ENCODE measurements at regions not wholly inside any gene's neighbourhood (a gene's known extent, or its start where the extent isn't known, plus 50 kb on each side); places are given as distances from the start of the nearest gene placed in this dataset.
A peak's percentile ranks its signal among the peaks of the same experiment; 100 is the strongest.

DNA sequence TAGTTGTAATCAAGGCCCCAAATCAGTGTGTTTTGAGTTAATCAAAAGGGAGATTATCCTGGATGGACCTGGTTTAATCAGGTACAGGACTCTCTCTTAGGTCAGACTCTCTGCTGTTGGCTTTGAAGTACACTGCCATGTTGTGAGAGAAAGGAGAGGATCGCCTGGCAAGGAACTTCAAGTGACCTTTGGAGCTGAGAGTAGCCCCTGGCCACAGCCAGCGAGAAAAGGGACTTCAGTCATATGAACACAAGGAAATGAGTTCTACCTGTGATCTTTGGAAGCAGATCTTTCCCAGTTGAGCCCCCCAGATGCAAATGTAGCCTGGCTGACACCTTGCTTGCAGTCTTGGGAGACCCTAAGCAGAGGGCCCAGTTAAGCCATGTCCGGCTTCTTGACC is 68.3 kb upstream of the CPM start:
- no peak overlapping the region for H3K27ac ChIP-seq
- H3K36me3 ChIP-seq, result no peaks in the 10 kb centered on the region
- peaks cover 0 to under 1% of the 10 kb centered on the region in 2 donors for H3K4me1 ChIP-seq
- TF ChIP-seq, protein P1, sequence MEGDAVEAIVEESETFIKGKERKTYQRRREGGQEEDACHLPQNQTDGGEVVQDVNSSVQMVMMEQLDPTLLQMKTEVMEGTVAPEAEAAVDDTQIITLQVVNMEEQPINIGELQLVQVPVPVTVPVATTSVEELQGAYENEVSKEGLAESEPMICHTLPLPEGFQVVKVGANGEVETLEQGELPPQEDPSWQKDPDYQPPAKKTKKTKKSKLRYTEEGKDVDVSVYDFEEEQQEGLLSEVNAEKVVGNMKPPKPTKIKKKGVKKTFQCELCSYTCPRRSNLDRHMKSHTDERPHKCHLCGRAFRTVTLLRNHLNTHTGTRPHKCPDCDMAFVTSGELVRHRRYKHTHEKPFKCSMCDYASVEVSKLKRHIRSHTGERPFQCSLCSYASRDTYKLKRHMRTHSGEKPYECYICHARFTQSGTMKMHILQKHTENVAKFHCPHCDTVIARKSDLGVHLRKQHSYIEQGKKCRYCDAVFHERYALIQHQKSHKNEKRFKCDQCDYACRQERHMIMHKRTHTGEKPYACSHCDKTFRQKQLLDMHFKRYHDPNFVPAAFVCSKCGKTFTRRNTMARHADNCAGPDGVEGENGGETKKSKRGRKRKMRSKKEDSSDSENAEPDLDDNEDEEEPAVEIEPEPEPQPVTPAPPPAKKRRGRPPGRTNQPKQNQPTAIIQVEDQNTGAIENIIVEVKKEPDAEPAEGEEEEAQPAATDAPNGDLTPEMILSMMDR (IDR thresholded peaks at IDR 0.05), result no peak
- intact Hi-C loops (cut with DNase I), result no loop called here
- H3K9me3 ChIP-seq, result peaks cover 0 to 8% of the 10 kb centered on the region in 2 donors
- ATAC-seq, result no peak
- no peaks in the 10 kb centered on the region for H3K27me3 ChIP-seq
- no peak overlapping the region for H3K4me3 ChIP-seq
- no peak for DNase-seq

DNA sequence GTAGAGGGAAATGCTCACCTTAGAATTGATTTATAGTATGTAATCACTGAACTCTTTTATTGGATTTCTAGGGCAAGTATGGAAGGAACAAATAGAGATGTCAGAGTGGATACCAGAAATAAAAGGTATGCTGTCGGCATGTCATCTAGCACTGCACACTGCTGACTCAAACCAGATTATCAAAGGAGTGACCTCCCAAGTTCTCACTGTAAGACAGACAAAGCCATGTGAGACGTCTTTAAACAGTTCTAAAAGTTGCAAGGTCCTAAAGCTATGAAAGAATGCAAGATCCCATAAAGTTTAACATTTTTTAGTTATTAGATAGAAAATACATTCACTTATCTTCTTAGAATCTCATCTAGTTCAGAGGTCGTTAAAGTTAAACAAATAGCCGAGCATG is 70.0 kb upstream of the CPM start:
- peaks cover 0 to 8% of the 10 kb centered on the region in 2 donors for H3K9me3 ChIP-seq
- no peak overlapping the region for H3K4me3 ChIP-seq
- ATAC-seq (no peak), DNase-seq (no peak)
- H3K4me1 ChIP-seq, result peaks cover 9 to 16% of the 10 kb centered on the region in 2 donors
- TF ChIP-seq, protein P1 (IDR thresholded peaks at IDR 0.05), result no peak
- intact Hi-C loops (cut with DNase I), result no loop called here
- H3K27me3 ChIP-seq, result no peaks in the 10 kb centered on the region
- no peaks in the 10 kb centered on the region for H3K36me3 ChIP-seq
- H3K27ac ChIP-seq, result no peak overlapping the region

DNA sequence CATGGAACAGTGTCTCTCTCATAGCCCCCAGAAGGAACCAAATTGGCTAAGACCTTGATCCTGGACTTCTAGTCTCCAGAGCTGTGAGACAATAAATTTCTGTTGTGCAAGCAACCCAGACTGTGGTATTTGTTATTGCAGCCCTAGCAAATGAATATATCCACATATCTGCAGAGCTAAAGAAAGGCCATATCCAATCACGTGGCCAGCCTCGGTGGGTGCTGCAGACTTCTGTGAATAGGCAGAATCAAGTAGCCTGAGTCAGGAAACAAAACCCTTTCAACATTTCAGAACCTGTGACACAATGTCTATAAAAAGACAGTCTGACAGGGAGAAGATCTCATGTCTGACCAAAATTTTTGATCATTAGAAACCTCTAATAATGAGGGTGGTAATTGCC is 71.0 kb upstream of the CPM start:
- no peaks in the 10 kb centered on the region for H3K36me3 ChIP-seq
- no peak for DNase-seq
- peaks cover 0 to 8% of the 10 kb centered on the region in 2 donors for H3K9me3 ChIP-seq
- H3K27me3 ChIP-seq, result no peaks in the 10 kb centered on the region
- TF ChIP-seq, protein P1 (IDR thresholded peaks at IDR 0.05), result no peak
- H3K27ac ChIP-seq, result no peak overlapping the region
- H3K4me3 ChIP-seq, result no peak overlapping the region
- intact Hi-C loops (cut with DNase I), result no loop called here
- H3K4me1 ChIP-seq, result peaks cover 9 to 26% of the 10 kb centered on the region in 2 donors
- no peak for ATAC-seq

DNA sequence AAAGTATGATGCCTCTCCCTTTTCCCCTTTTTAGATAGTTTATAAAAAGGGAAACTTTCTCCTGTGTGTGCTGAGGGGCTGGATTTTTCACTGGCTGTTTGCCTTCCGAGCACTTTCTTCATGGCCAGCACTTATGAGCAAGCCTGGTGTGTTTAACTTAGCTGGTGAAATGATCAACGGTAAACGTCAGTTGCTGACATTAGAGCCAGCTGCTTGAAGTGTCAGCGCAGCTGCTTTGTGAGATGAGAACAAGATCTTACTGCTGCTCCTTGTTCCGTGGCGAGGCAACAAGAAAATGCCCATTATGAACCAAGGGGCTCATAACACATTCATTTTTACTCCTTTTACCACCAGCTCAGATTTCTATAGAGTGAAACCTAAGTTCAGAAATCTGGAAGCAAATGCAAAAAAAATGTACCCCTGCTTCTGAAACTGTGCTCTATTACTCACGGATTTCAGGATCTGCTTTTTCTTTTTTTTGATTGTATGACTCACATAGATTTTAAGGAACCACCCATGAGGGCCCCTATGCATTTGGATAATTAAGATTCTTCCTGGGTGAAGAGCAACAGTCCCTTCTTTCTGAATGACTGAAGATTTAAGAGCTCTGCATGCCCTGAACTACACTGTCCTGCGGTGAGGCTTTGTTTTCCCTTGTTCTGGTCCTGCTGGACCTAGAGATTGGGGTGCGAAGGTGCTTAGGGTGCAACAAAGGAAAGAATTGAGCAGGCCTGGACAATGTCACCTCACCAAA is 74.3 kb upstream of the CPM start:
- H3K27ac ChIP-seq, result peak overlapping the region; percentile 55 to 80
- H3K27me3 ChIP-seq, result no peaks in the 10 kb centered on the region
- peak in 3 of 4 donors; percentile 44 to 85 (median 80) for DNase-seq
- no peaks in the 10 kb centered on the region for H3K36me3 ChIP-seq
- H3K9me3 ChIP-seq, result no peaks in the 10 kb centered on the region
- ATAC-seq, result peak; percentile 86
- H3K4me3 ChIP-seq, result no peak overlapping the region
- TF ChIP-seq, protein P1 (IDR thresholded peaks at IDR 0.05), result no peak
- H3K4me1 ChIP-seq, result peaks cover 9 to 28% of the 10 kb centered on the region in 2 donors
- intact Hi-C loops (cut with DNase I), result no loop called here

DNA sequence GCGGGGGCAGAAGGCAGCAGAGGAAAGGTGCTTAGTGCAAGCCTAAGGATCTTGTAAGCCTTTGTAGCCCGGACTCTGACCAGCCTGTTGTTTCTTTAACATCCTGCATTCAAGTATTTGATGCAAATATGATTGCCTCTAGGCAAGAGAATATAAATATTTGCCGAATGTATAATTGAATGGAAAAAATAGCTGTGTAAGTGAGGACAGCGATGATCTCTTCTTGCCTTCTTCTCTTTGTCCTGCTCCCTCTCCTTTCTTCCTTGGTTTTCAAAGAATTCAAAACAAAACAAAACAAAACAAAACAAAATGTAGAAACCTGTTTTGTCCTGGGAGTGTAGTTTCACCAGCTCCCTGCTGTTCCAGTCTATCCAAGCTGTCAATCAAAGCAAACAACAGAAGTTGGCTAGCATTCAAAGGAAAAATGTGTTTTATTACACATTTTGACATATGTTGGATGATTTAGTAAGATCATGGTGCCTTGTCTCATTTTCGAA is 74.9 kb upstream of the CPM start:
- Histone ChIP-seq H3K9me3 (no peaks in the 10 kb centered on the region), H3K27ac (peak overlapping the region; percentile 55 to 80), H3K4me3 (no peak overlapping the region), H3K4me1 (peaks cover 9 to 28% of the 10 kb centered on the region in 2 donors), H3K36me3 (no peaks in the 10 kb centered on the region), H3K27me3 (no peaks in the 10 kb centered on the region)
- TF ChIP-seq, protein P1 (IDR thresholded peaks at IDR 0.05), result no peak
- ATAC-seq (peak; percentile 48), DNase-seq (no peak)
- intact Hi-C loops (cut with DNase I), result no loop called here
